Keratinocyte (primary cell): ENCODE measurements at regions not wholly inside any gene's neighbourhood (a gene's known extent, or its start where the extent isn't known, plus 50 kb on each side); places are given as distances from the start of the nearest gene placed in this dataset.
"Not testable (repeated sequence)": the region's sequence is repeated elsewhere in the genome, so short reads cannot be mapped to it uniquely, and the experiment has no call there.

Experiments
- DNase-seq: peaks from one replicate; pipeline ENCODE4 v3.0.0-alpha.2; 2011; ENCODE audit warnings: low read depth, missing footprints, low spot score
- FAIRE-seq: peaks from 2 replicates; lab custom pipeline; 2011; peaks lifted over from hg19 to GRCh38; lab: Jason Lieb, UNC
- H2AFZ ChIP-seq: 2 replicates; pipeline ENCODE4 v1.6.0; 2012; ENCODE audit warnings: low read length, control low read depth, inconsistent platforms; ENCODE audit not compliant: control insufficient read depth
- H3K27ac ChIP-seq: 2 replicates; pipeline ENCODE4 v1.5.1; 2011; ENCODE audit warnings: low read length; ENCODE audit not compliant: control insufficient read depth, insufficient read depth
- H3K27me3 ChIP-seq: 3 replicates; pipeline ENCODE4 v1.6.0; 2011; ENCODE audit warnings: low read length; ENCODE audit not compliant: control insufficient read depth, insufficient read depth; ENCODE audit errors: extremely low read depth
- H3K36me3 ChIP-seq, 2 experiments: 2 replicates in 1 of 2; 3 replicates in 1 of 2; pipeline ENCODE4 v1.5.1; 2011; ENCODE audit warnings: low read length in 2 of 2, mild to moderate bottlenecking in 1 of 2; ENCODE audit not compliant: control insufficient read depth in 2 of 2, insufficient read depth in 2 of 2; ENCODE audit errors: extremely low read depth in 1 of 2
- H3K4me1 ChIP-seq: 3 replicates; pipeline ENCODE4 v1.5.1; 2011; ENCODE audit warnings: low read length; ENCODE audit not compliant: control insufficient read depth, insufficient read depth; ENCODE audit errors: extremely low read depth
- H3K4me2 ChIP-seq: 3 replicates; pipeline ENCODE4 v1.6.0; 2011; ENCODE audit warnings: low read depth, low read length; ENCODE audit not compliant: control insufficient read depth, insufficient read depth; ENCODE audit errors: extremely low read depth
- H3K4me3 ChIP-seq, 3 experiments: fragments of 200-600 bp in 1 of 3; sonication (generic) in 1 of 3; 2 replicates in 2 of 3; 3 replicates in 1 of 3; pipeline ENCODE4 v1.5.1; 2011 to 2016; ENCODE audit warnings: low read length in 3 of 3, mild to moderate bottlenecking in 3 of 3, control low read depth in 2 of 3, inconsistent platforms in 1 of 3, low read depth in 1 of 3, mixed read lengths in 1 of 3, mixed run types in 1 of 3, moderate library complexity in 1 of 3; ENCODE audit not compliant: control insufficient read depth in 2 of 3, insufficient read depth in 2 of 3; ENCODE audit errors: extremely low read depth in 1 of 3
- H3K79me2 ChIP-seq: 2 replicates; pipeline ENCODE4 v1.6.0; 2012; ENCODE audit warnings: low read length; ENCODE audit not compliant: control insufficient read depth, insufficient read depth
- H3K9ac ChIP-seq: 3 replicates; pipeline ENCODE4 v1.6.0; 2011; ENCODE audit warnings: low read length; ENCODE audit not compliant: control insufficient read depth, insufficient read depth; ENCODE audit errors: extremely low read depth
- H3K9me1 ChIP-seq: 3 replicates; pipeline ENCODE4 v1.6.0; 2011; ENCODE audit warnings: low read length; ENCODE audit not compliant: control insufficient read depth, insufficient read depth; ENCODE audit errors: extremely low read depth
- H3K9me3 ChIP-seq: 2 replicates; pipeline ENCODE4 v1.5.1; 2012; ENCODE audit warnings: low read depth, low read length; ENCODE audit not compliant: control insufficient read depth
- H4K20me1 ChIP-seq: 3 replicates; pipeline ENCODE4 v1.6.0; 2011; ENCODE audit warnings: low read length; ENCODE audit not compliant: control insufficient read depth, insufficient read depth; ENCODE audit errors: extremely low read depth
- EZH2 ChIP-seq: IDR thresholded peaks from one replicate; pipeline ENCODE4 v1.6.1; 2012; ENCODE audit warnings: inconsistent platforms, mild to moderate bottlenecking, low read length, moderate library complexity
- dilution Hi-C: fragments of 300-500 bp; cut with MboI; formaldehyde crosslinking; loops from one replicate; pipeline ENCODE4 v1.7.0; 2020; ENCODE audit warnings: low sequenced_read_pairs; ENCODE audit not compliant: extremely low pct_ligation_motif_present
- TF ChIP-seq, protein P1 (sequence below), 3 experiments: IDR thresholded peaks in 1 of 3; conservative IDR thresholded peaks in 1 of 3; optimal IDR thresholded peaks in 1 of 3; 2 replicates in 2 of 3; 3 replicates in 1 of 3; pipeline versions ENCODE3 to v1.5.1; 2011; ENCODE audit warnings: low read length in 3 of 3, mild to moderate bottlenecking in 3 of 3, moderate library complexity in 2 of 3, control low read depth in 1 of 3, inconsistent platforms in 1 of 3; ENCODE audit not compliant: insufficient read depth in 2 of 3; ENCODE audit errors: extremely low read depth in 1 of 3

DNA sequence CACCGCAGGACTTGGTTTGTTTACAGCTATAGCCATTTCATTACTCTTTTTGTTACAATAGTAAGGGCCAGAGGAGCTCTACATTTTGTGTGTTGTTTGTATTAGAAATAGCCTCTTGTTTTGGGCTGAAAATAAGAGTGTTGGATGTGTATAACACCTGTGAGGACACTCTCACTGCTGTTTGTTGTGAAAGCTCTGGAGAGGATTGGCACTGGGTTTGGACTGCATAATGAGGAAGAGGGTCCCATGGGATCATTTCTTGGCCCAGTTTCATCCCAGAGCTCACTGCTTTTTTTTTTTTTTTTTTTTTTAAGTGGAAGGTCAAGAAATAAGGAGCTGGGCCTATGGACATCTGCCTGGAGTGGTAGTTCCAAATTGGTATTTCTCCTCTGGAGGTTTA, 61.6 kb upstream of the KIAA0040 start:
- H3K27me3 ChIP-seq = no peaks in the 10 kb centered on the region
- no peaks in the 10 kb centered on the region for H3K4me1 ChIP-seq
- no peak overlapping the region for H3K4me2 ChIP-seq
- H2AFZ ChIP-seq = no peak overlapping the region
- H3K36me3 ChIP-seq = no peaks in the 10 kb centered on the region
- H3K9me1 ChIP-seq = no peaks in the 10 kb centered on the region
- no peaks in the 10 kb centered on the region for H4K20me1 ChIP-seq
- DNase-seq (no peak), FAIRE-seq (no peak)
- H3K9me3 ChIP-seq = no peaks in the 10 kb centered on the region
- H3K27ac ChIP-seq = no peak overlapping the region
- dilution Hi-C loops = no loop called here
- no peak for TF ChIP-seq EZH2
- TF ChIP-seq, protein P1, sequence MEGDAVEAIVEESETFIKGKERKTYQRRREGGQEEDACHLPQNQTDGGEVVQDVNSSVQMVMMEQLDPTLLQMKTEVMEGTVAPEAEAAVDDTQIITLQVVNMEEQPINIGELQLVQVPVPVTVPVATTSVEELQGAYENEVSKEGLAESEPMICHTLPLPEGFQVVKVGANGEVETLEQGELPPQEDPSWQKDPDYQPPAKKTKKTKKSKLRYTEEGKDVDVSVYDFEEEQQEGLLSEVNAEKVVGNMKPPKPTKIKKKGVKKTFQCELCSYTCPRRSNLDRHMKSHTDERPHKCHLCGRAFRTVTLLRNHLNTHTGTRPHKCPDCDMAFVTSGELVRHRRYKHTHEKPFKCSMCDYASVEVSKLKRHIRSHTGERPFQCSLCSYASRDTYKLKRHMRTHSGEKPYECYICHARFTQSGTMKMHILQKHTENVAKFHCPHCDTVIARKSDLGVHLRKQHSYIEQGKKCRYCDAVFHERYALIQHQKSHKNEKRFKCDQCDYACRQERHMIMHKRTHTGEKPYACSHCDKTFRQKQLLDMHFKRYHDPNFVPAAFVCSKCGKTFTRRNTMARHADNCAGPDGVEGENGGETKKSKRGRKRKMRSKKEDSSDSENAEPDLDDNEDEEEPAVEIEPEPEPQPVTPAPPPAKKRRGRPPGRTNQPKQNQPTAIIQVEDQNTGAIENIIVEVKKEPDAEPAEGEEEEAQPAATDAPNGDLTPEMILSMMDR (optimal IDR thresholded peaks at IDR 0.05 in 1 of 3, IDR thresholded peaks at IDR 0.05 in 1 of 3, conservative IDR thresholded peaks at IDR 0.05 in 1 of 3; ENCODE audit: extremely low read depth in 1 of 3, insufficient read depth in 2 of 3, low read length in 3 of 3) = no peak
- H3K4me3 ChIP-seq = no peak overlapping the region
- H3K79me2 ChIP-seq = no peaks in the 10 kb centered on the region
- no peak overlapping the region for H3K9ac ChIP-seq

DNA sequence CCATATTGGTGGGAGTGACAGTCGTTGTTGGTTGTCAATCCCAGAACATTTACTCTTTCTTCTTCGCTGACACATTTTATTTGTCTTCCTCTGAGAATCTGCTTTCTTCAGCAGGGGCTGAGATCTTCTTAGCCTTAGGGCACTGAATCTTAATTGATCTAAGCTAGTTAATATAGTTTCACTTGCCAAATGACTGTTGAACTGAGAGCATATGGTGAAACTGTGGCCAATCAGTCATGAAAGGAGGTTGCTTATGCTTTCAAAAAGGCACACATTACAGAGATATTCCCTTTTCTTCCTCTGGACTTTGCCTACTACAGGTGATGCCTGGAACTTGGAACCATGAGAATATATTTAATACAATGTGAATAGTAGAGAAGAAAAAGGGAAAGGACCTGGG, 60.0 kb upstream of the KIAA0040 start:
- H3K9me3 ChIP-seq = no peaks in the 10 kb centered on the region
- no peaks in the 10 kb centered on the region for H3K4me1 ChIP-seq
- H3K27ac ChIP-seq = no peak overlapping the region
- no peak overlapping the region for H3K4me3 ChIP-seq
- no peaks in the 10 kb centered on the region for H3K27me3 ChIP-seq
- no peak overlapping the region for H2AFZ ChIP-seq
- FAIRE-seq (no peak), DNase-seq (no peak)
- no peaks in the 10 kb centered on the region for H3K36me3 ChIP-seq
- no peak overlapping the region for H3K4me2 ChIP-seq
- no peak for TF ChIP-seq EZH2
- no peaks in the 10 kb centered on the region for H3K79me2 ChIP-seq
- H3K9ac ChIP-seq = no peak overlapping the region
- H3K9me1 ChIP-seq = no peaks in the 10 kb centered on the region
- no peaks in the 10 kb centered on the region for H4K20me1 ChIP-seq
- dilution Hi-C loops = no loop called here

DNA sequence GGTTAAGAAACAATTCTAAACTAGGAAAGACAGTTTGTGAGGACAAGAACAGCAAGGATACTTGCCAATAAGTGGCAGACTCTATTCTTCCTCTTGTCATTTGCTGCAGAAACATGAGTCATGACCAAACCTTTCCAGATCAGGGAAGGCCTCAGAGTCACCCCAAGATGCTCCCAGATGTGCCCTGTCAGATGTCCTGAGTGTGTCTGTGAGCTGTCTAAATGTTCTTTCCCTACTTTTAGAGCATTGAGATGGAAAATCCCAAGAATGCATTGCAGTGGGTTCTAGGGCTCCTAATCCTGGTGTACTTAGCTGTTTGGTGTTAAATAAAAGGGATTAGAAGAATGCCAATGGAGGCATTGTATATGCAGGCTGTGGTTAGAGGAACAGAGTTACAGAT, 57.5 kb upstream of the KIAA0040 start:
- TF ChIP-seq, protein P1 (optimal IDR thresholded peaks at IDR 0.05 in 1 of 3, IDR thresholded peaks at IDR 0.05 in 1 of 3, conservative IDR thresholded peaks at IDR 0.05 in 1 of 3; ENCODE audit: extremely low read depth in 1 of 3, insufficient read depth in 2 of 3, low read length in 3 of 3) = no peak
- no peak overlapping the region for H2AFZ ChIP-seq
- no peaks in the 10 kb centered on the region for H3K36me3 ChIP-seq
- dilution Hi-C loops = no loop called here
- H3K4me1 ChIP-seq = no peaks in the 10 kb centered on the region
- DNase-seq (no peak), FAIRE-seq (no peak)
- H4K20me1 ChIP-seq = no peaks in the 10 kb centered on the region
- H3K27me3 ChIP-seq = no peaks in the 10 kb centered on the region
- no peaks in the 10 kb centered on the region for H3K79me2 ChIP-seq
- no peaks in the 10 kb centered on the region for H3K9me1 ChIP-seq
- no peak overlapping the region for H3K4me2 ChIP-seq
- no peak overlapping the region for H3K27ac ChIP-seq
- no peak overlapping the region for H3K9ac ChIP-seq
- H3K4me3 ChIP-seq = no peak overlapping the region
- H3K9me3 ChIP-seq = no peaks in the 10 kb centered on the region

DNA sequence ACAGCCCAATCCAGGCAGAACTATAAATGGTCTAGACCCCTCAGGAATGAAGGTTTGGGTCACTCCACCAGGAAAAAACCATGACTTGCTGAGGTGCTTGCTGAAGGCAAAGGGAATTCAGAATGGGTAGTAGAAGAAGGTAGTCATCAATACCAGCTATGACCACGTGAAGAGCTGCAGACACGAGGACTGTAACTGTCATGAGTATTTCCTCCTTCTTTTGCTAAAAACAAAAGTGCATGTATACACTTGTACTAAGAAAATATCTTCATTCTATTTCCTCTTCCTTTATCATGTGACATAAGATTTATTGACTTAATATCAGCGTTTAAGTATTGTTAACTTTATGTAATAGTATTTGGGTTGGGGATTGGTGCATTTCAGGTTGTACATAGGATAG, 55.5 kb upstream of the KIAA0040 start:
- H4K20me1 ChIP-seq, H3K9me1 ChIP-seq, H3K4me3 ChIP-seq, H3K9me3 ChIP-seq, H3K79me2 ChIP-seq, DNase-seq, H3K9ac ChIP-seq, H3K4me1 ChIP-seq, H3K36me3 ChIP-seq, H2AFZ ChIP-seq, FAIRE-seq, H3K27ac ChIP-seq, H3K4me2 ChIP-seq, H3K27me3 ChIP-seq, dilution Hi-C loops: not testable (repeated sequence)
